OCI-LY7 (cell line): ENCODE measurements at regions not wholly inside any gene's neighbourhood (a gene's known extent, or its start where the extent isn't known, plus 50 kb on each side); places are given as distances from the start of the nearest gene placed in this dataset.

ENCODE experiments used
- CTCF ChIP-seq: fragments of 200-600 bp; sonication (generic); conservative IDR thresholded peaks from 2 replicates; pipeline ENCODE4 v1.5.1; 2014; ENCODE audit warnings: mild to moderate bottlenecking, antibody characterized with exemption, low read length, moderate library complexity, mixed read lengths
- EZH2phosphoT487 ChIP-seq: fragments of 200-600 bp; sonication (generic); IDR thresholded peaks from 2 replicates; pipeline ENCODE4 v1.6.1; 2018; ENCODE audit warnings: low read depth, borderline replicate concordance, mild to moderate bottlenecking, mixed run types, antibody characterized with exemption, low read length, moderate library complexity, mixed read lengths

DNA sequence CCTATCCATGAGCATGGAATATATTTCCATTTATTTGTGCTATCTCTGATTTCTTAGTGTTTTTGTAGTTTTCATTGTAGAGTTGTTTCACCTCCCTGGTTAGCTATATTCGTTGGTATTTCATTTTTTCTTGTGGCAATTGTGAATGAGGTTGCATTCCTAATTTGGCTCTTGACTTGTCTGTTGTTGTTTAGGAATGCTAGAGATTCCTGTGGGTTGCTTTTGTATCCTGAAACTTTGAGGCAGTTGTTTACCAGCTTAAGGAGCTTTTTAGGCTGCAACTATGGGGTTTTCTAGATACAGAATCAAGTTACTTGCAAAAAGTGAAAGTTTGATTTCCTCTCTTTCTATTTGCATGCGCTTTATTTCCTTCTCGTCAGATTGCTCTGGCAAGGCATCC, 304.7 kb upstream of the GRM3 start:
- TF ChIP-seq CTCF (no peak), EZH2phosphoT487 (no peak)
